Adrenal gland (tissue), 5 donors: ENCODE measurements at regions not wholly inside any gene's neighbourhood (a gene's known extent, or its start where the extent isn't known, plus 50 kb on each side); places are given as distances from the start of the nearest gene placed in this dataset.

ENCODE experiments used
- CTCF ChIP-seq, 6 experiments: fragments of 450-650 bp in 4 of 6; fragments of 200-600 bp in 2 of 6; sonication (generic) in 1 of 6; IDR thresholded peaks; 1 replicate in 5 of 6; 2 replicates in 1 of 6; pipeline versions ENCODE4 v1.5.1 to v1.8.0; 2016 to 2021; ENCODE audit warnings: antibody characterized with exemption in 6 of 6, mild to moderate bottlenecking in 2 of 6, moderate library complexity in 1 of 6
- POLR2A ChIP-seq, 2 donors: fragments of 450-650 bp; IDR thresholded peaks; one replicate each; pipeline ENCODE4 v1.6.1; 2017; ENCODE audit warnings: antibody characterized with exemption in 2 of 2, mild to moderate bottlenecking in 2 of 2, moderate library complexity in 1 of 2
- donor health status: DM: no; HTN: no; CAD: no.

- TF ChIP-seq CTCF (IDR thresholded peaks at IDR 0.05) (no peak), POLR2A (IDR thresholded peaks at IDR 0.05) (no peak)
Observed at GRCh38 chr5:171706736-171707441, 78.7 kb upstream of the SMIM23 start.
